DMS 273 treated with DMSO at 0.1 percent for 48 hours (cell line): ENCODE measurements at regions not wholly inside any gene's neighbourhood (a gene's known extent, or its start where the extent isn't known, plus 50 kb on each side); places are given as distances from the start of the nearest gene placed in this dataset.
A peak's percentile ranks its signal among the peaks of the same experiment; 100 is the strongest.
"Not testable (repeated sequence)": the region's sequence is repeated elsewhere in the genome, so short reads cannot be mapped to it uniquely, and the experiment has no call there.

ENCODE experiments used
- DNase-seq: peaks from one replicate; lab custom pipeline; 2025; lab: John Stamatoyannopoulos, UW

- no peak for DNase-seq
Measured at GRCh38 chr1:58836408-58836807, 52.6 kb upstream of the JUN start.

- DNase-seq, result peak; percentile 21
Measured at GRCh38 chr1:58837886-58838285, 54.0 kb upstream of the JUN start.

- DNase-seq, result no peak
Measured at GRCh38 chr1:58839147-58839795, 55.4 kb upstream of the JUN start.

- DNase-seq, result no peak
Measured at GRCh38 chr1:58839846-58840835, 56.3 kb upstream of the JUN start.

- DNase-seq, result no peak
Measured at GRCh38 chr1:58841455-58841854, 57.6 kb upstream of the JUN start.

GRCh38 chr1:58842941-58843340, 59.1 kb upstream of the JUN start:
- no peak for DNase-seq

GRCh38 chr1:58844176-58844575, 60.3 kb upstream of the JUN start:
- no peak for DNase-seq

- no peak for DNase-seq
Measured at GRCh38 chr1:58845942-58846341, 62.1 kb upstream of the JUN start.

- DNase-seq, result peak; percentile 72
Measured at GRCh38 chr1:58848818-58849411, 65.1 kb upstream of the JUN start.

GRCh38 chr1:58849551-58849950, 65.7 kb upstream of the JUN start:
- DNase-seq, result no peak

- no peak for DNase-seq
Measured at GRCh38 chr1:58850636-58851035, 66.8 kb upstream of the JUN start.

GRCh38 chr1:58852731-58853485, 69.1 kb upstream of the JUN start:
- no peak for DNase-seq

- no peak for DNase-seq
Measured at GRCh38 chr1:58854576-58854975, 70.7 kb upstream of the JUN start.

- DNase-seq, result no peak
Measured at GRCh38 chr1:58855274-58856165, 71.7 kb upstream of the JUN start.

- not testable (repeated sequence) for DNase-seq
Measured at GRCh38 chr1:58856281-58856680, 72.4 kb upstream of the JUN start.

- DNase-seq, result no peak
Measured at GRCh38 chr1:58857680-58858673, 74.1 kb upstream of the JUN start.

GRCh38 chr1:58859769-58860485, 76.1 kb upstream of the JUN start:
- DNase-seq, result no peak

GRCh38 chr1:58861076-58861475, 77.2 kb upstream of the JUN start:
- DNase-seq, result no peak

GRCh38 chr1:58861506-58861905, 77.7 kb upstream of the JUN start:
- DNase-seq, result no peak
